ENCODE measurements at regions not wholly inside any gene's neighbourhood (a gene's known extent, or its start where the extent isn't known, plus 50 kb on each side); places are given as distances from the start of the nearest gene placed in this dataset.

DNA sequence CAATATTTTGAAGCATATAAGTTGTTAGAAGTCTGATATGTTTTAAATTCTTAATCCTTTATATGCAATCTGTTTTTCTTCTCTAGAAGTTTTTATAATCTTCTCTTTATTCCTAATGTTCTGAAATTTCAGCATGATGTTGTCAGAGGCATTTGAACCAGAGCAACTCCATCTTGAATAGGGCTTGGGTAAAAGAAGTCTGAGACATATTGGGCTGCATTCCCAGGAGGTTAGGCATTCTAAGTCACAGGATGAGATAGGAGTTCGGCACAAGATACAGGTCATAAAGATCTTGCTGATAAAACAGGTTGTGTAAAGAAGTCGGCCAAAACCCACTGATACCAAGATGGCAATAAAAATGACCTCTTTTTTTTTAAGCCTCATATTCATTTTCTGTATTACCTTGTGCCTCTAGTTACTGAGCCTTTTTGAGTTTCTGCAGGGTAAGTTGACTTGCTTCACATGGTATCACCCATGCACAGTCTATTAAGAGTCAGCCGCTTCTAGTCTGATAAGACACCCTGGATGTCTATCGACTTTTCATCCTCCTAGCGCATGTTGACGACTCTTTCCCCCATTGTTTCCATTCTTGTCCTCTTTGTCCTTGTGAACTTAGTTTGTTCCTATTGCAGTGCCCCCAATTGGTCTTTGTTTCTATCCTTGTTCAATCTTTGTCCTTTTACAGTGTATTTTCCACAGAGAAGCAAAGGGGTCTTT lies 80.8 kb upstream of the RNU6-1 start:
- H3K27ac ChIP-seq = no peak overlapping the region
- TF ChIP-seq, protein P1, sequence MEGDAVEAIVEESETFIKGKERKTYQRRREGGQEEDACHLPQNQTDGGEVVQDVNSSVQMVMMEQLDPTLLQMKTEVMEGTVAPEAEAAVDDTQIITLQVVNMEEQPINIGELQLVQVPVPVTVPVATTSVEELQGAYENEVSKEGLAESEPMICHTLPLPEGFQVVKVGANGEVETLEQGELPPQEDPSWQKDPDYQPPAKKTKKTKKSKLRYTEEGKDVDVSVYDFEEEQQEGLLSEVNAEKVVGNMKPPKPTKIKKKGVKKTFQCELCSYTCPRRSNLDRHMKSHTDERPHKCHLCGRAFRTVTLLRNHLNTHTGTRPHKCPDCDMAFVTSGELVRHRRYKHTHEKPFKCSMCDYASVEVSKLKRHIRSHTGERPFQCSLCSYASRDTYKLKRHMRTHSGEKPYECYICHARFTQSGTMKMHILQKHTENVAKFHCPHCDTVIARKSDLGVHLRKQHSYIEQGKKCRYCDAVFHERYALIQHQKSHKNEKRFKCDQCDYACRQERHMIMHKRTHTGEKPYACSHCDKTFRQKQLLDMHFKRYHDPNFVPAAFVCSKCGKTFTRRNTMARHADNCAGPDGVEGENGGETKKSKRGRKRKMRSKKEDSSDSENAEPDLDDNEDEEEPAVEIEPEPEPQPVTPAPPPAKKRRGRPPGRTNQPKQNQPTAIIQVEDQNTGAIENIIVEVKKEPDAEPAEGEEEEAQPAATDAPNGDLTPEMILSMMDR (IDR thresholded peaks at IDR 0.05) = no peak
- TF ChIP-seq ZFX (IDR thresholded peaks at IDR 0.05; ENCODE audit: borderline replicate concordance) = no peak

GRCh38 chr15:67922106-67922675 lies 82.3 kb upstream of the RNU6-1 start:
- TF ChIP-seq ZFX (IDR thresholded peaks at IDR 0.05; ENCODE audit: borderline replicate concordance) = no peak
- TF ChIP-seq, protein P1 (IDR thresholded peaks at IDR 0.05) = no peak
- no peak overlapping the region for H3K27ac ChIP-seq

GRCh38 chr15:67922971-67923945 lies 83.4 kb upstream of the RNU6-1 start:
- H3K27ac ChIP-seq = no peak overlapping the region
- no peak for TF ChIP-seq ZFX (IDR thresholded peaks at IDR 0.05; ENCODE audit: borderline replicate concordance)

DNA sequence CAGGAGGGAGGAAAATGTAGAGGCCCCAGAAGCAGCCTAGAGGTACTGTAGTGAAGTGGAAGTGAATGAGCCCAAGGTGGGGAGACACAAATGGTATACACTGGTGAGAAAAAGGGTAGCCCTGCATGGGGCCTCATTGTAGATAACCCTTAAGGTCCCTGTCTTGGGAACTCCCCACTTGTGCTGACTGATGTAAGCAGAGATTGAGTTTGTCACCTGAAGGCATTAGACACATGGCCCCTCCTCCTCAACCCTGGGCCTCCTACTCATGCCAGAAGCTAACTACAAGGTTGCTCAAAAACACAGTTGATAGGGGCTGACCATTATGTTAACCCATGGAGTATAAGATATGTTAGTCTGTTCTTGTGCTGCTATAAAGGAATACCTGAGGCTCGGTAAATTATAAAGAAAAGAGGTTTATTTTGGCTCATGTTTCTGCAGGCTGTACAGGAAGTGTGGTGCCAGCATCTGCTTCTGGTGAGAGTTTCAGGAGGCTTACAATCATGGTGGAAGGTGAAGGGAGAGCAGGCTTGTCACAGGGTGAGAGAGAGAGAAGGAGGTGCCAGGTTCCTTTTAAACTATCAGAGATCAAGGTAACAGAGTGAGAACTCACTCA lies 84.6 kb upstream of the RNU6-1 start:
- no peak overlapping the region for H3K27ac ChIP-seq
- TF ChIP-seq, protein P1 (IDR thresholded peaks at IDR 0.05) = no peak
- TF ChIP-seq ZFX (IDR thresholded peaks at IDR 0.05; ENCODE audit: borderline replicate concordance) = no peak

DNA sequence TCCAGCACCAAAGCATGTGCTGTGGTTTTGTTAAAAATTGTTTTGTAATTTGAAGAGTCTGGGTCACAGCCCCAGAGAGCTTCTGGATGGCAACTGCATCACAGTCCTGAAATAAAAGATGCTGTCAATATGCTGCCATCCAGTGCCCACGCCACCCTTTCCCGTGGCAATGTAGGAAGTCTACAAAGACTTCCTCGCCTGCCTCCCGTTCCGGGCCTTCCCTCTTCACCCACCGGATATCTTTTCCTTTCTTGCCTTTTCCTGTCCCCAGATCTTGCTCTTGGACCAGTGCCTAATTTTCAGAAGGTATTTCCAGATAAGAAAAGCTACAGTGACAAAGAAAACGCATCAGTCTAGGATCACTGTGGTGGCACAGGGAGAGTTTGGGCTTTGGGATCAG lies 85.3 kb upstream of the RNU6-1 start:
- no peak for TF ChIP-seq ZFX (IDR thresholded peaks at IDR 0.05; ENCODE audit: borderline replicate concordance)
- TF ChIP-seq, protein P1 (IDR thresholded peaks at IDR 0.05) = no peak
- no peak overlapping the region for H3K27ac ChIP-seq

DNA sequence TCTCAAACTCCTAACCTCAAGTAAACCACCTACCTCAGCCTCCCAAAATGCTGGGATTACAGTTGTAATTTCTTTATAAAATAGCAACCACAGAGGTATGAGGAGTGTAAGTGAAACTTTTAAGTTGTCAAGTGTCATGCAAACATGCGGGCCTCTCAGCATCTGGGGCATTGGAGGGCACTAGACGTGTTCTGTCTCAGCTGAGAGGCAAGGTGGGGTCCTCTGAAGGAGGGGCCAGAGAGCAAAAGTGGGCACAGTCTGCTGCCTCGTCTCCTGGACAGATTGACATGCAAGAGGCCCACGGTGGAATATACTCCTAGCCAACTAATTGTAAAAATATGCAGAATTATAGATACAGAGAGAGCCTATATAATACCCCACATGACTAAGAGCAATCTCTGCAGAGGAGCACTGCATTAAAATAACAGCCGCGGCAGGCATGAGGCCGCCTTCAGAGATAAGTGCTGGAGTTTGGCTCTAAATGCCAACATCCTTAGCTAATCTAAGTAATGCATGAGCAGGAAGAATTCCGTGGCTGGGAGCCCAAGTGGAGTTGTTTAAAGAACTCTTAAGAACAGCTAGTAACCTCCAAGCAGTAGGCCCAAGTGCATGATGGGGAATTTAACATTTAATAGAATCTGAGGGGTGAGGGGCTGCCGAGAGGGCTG lies 87.8 kb upstream of the RNU6-1 start:
- TF ChIP-seq ZFX (IDR thresholded peaks at IDR 0.05; ENCODE audit: borderline replicate concordance) = no peak
- TF ChIP-seq, protein P1 (IDR thresholded peaks at IDR 0.05) = no peak
- no peak overlapping the region for H3K27ac ChIP-seq

GRCh38 chr15:67928666-67929065 lies 88.8 kb upstream of the RNU6-1 start:
- TF ChIP-seq ZFX (IDR thresholded peaks at IDR 0.05; ENCODE audit: borderline replicate concordance) = no peak
- TF ChIP-seq, protein P1 (IDR thresholded peaks at IDR 0.05) = no peak
- H3K27ac ChIP-seq = no peak overlapping the region

All from 22Rv1 (cell line).